Osteoblast (primary cell): ENCODE measurements at regions not wholly inside any gene's neighbourhood (a gene's known extent, or its start where the extent isn't known, plus 50 kb on each side); places are given as distances from the start of the nearest gene placed in this dataset.

Experiments used
- DNase-seq: peaks from one replicate; pipeline ENCODE4 v3.0.0; 2011; ENCODE audit warnings: low spot score, mixed read lengths; ENCODE audit not compliant: insufficient read length; ENCODE audit errors: missing footprints
- H2AFZ ChIP-seq: 2 replicates; pipeline ENCODE4 v1.6.0; 2011; ENCODE audit warnings: mild to moderate bottlenecking, low read length
- H3K27ac ChIP-seq: 2 replicates; pipeline ENCODE4 v1.5.1; 2011; ENCODE audit warnings: mild to moderate bottlenecking, low read depth, low read length, moderate library complexity
- H3K27me3 ChIP-seq: 2 replicates; pipeline ENCODE4 v1.6.0; 2012; ENCODE audit warnings: mild to moderate bottlenecking, control low read depth, inconsistent platforms, low read length, moderate library complexity; ENCODE audit not compliant: insufficient read depth
- H3K36me3 ChIP-seq: 2 replicates; pipeline ENCODE4 v1.5.1; 2011; ENCODE audit warnings: mild to moderate bottlenecking, low read length, control low read depth, moderate library complexity; ENCODE audit not compliant: insufficient read depth
- H3K4me1 ChIP-seq: 2 replicates; pipeline ENCODE4 v1.5.1; 2011; ENCODE audit warnings: mild to moderate bottlenecking, low read length, control low read depth, moderate library complexity; ENCODE audit not compliant: insufficient read depth
- H3K4me2 ChIP-seq: 2 replicates; pipeline ENCODE4 v1.6.0; 2011; ENCODE audit warnings: mild to moderate bottlenecking, low read length; ENCODE audit not compliant: insufficient read depth
- H3K4me3 ChIP-seq: fragments of 200-600 bp; sonication (generic); 3 replicates; pipeline ENCODE4 v1.5.1; 2012; ENCODE audit warnings: mild to moderate bottlenecking, low read length, inconsistent platforms; ENCODE audit not compliant: insufficient read depth
- H3K79me2 ChIP-seq: 2 replicates; pipeline ENCODE4 v1.6.0; 2012; ENCODE audit warnings: mild to moderate bottlenecking, low read length, control low read depth, inconsistent platforms; ENCODE audit not compliant: insufficient read depth
- H3K9me3 ChIP-seq: 2 replicates; pipeline ENCODE4 v1.5.1; 2011; ENCODE audit warnings: low read depth, low read length, control low read depth
- H4K20me1 ChIP-seq: 2 replicates; pipeline ENCODE4 v1.6.0; 2012; ENCODE audit warnings: mild to moderate bottlenecking, low read length, control low read depth; ENCODE audit not compliant: insufficient read depth
- CTCF ChIP-seq: IDR thresholded peaks from 2 replicates; pipeline ENCODE4 v1.5.1; 2011; ENCODE audit warnings: mild to moderate bottlenecking, low read depth, low read length, moderate library complexity; ENCODE audit errors: extremely low read depth

- Histone ChIP-seq H3K4me3 (no peak overlapping the region), H3K27me3 (no peaks in the 10 kb centered on the region), H3K79me2 (no peaks in the 10 kb centered on the region), H3K4me2 (no peak overlapping the region), H3K27ac (no peak overlapping the region), H4K20me1 (no peaks in the 10 kb centered on the region), H3K9me3 (no peaks in the 10 kb centered on the region), H2AFZ (no peak overlapping the region), H3K36me3 (no peaks in the 10 kb centered on the region), H3K4me1 (no peaks in the 10 kb centered on the region)
- no peak for TF ChIP-seq CTCF
- DNase-seq: no peak
Observed at GRCh38 chr11:90890347-90890746, 667.5 kb upstream of the CHORDC1 start.

- H3K4me2 ChIP-seq: no peak overlapping the region
- no peaks in the 10 kb centered on the region for H3K79me2 ChIP-seq
- H3K27ac ChIP-seq: no peak overlapping the region
- TF ChIP-seq CTCF: no peak
- H3K4me1 ChIP-seq: no peaks in the 10 kb centered on the region
- H3K36me3 ChIP-seq: no peaks in the 10 kb centered on the region
- no peaks in the 10 kb centered on the region for H3K9me3 ChIP-seq
- H4K20me1 ChIP-seq: no peaks in the 10 kb centered on the region
- H3K4me3 ChIP-seq: no peak overlapping the region
- no peak for DNase-seq
- H3K27me3 ChIP-seq: no peaks in the 10 kb centered on the region
- no peak overlapping the region for H2AFZ ChIP-seq
Observed at GRCh38 chr11:90884181-90884580, 661.3 kb upstream of the CHORDC1 start.

- no peak for TF ChIP-seq CTCF
- no peaks in the 10 kb centered on the region for H3K27me3 ChIP-seq
- H3K4me3 ChIP-seq: no peak overlapping the region
- no peak overlapping the region for H3K27ac ChIP-seq
- no peaks in the 10 kb centered on the region for H4K20me1 ChIP-seq
- no peak overlapping the region for H3K4me2 ChIP-seq
- H3K4me1 ChIP-seq: no peaks in the 10 kb centered on the region
- H3K36me3 ChIP-seq: no peaks in the 10 kb centered on the region
- no peaks in the 10 kb centered on the region for H3K9me3 ChIP-seq
- no peak for DNase-seq
- H3K79me2 ChIP-seq: no peaks in the 10 kb centered on the region
- no peak overlapping the region for H2AFZ ChIP-seq
Observed at GRCh38 chr11:90874986-90875385, 652.1 kb upstream of the CHORDC1 start.

GRCh38 chr11:90874281-90874680 lies 651.4 kb upstream of the CHORDC1 start:
- no peak for DNase-seq

More at GRCh38 chr11:90874281-90874680, 651.4 kb upstream of the CHORDC1 start:
- H3K79me2 ChIP-seq: no peaks in the 10 kb centered on the region
- H3K4me1 ChIP-seq: no peaks in the 10 kb centered on the region
- no peaks in the 10 kb centered on the region for H3K9me3 ChIP-seq
- no peak overlapping the region for H3K4me2 ChIP-seq
- no peak overlapping the region for H3K27ac ChIP-seq
- H3K27me3 ChIP-seq: no peaks in the 10 kb centered on the region
- H3K36me3 ChIP-seq: no peaks in the 10 kb centered on the region
- TF ChIP-seq CTCF: no peak
- no peak overlapping the region for H2AFZ ChIP-seq
- H3K4me3 ChIP-seq: no peak overlapping the region
- no peaks in the 10 kb centered on the region for H4K20me1 ChIP-seq
